Natural killer cell treated with Interleukin-12 subunit alpha and Interleukin-12 subunit beta and Interleukin-15 and Interleukin-18, amount 100 ng/mL, for 72 hours (primary cell): ENCODE measurements at regions not wholly inside any gene's neighbourhood (a gene's known extent, or its start where the extent isn't known, plus 50 kb on each side); places are given as distances from the start of the nearest gene placed in this dataset.
"Not testable (repeated sequence)": the region's sequence is repeated elsewhere in the genome, so short reads cannot be mapped to it uniquely, and the experiment has no call there.

ENCODE experiments used
- ATAC-seq, 2 donors: fragments of 150-1000 bp; cut with Tn5 transposase in 1 of 2; sonication (Bioruptor Pico), chemical (Tn5 transposase) in 1 of 2; 2 replicates each; pipeline ENCODE4 v1.10.0; 2021
- DNase-seq: peaks from one replicate; pipeline ENCODE4 v3.0.0; 2022; ENCODE audit warnings: low spot score
- H3K27ac Mint-ChIP-seq, 2 donors: 1 replicate in 1 of 2; 2 replicates in 1 of 2; pipeline ENCODE4 v1.8.0; 2022; ENCODE audit warnings: mixed read lengths in 2 of 2, mild to moderate bottlenecking in 1 of 2, moderate library complexity in 1 of 2
- H3K27me3 Mint-ChIP-seq, 2 donors: 1 replicate in 1 of 2; 2 replicates in 1 of 2; pipeline ENCODE4 v1.8.0; 2022; ENCODE audit warnings: mixed read lengths in 2 of 2
- H3K36me3 Mint-ChIP-seq: one replicate; pipeline ENCODE4 v1.8.0; 2022; ENCODE audit warnings: mixed read lengths
- H3K4me1 Mint-ChIP-seq, 2 donors: 1 replicate in 1 of 2; 2 replicates in 1 of 2; pipeline ENCODE4 v1.8.0; 2022; ENCODE audit warnings: low read depth in 2 of 2, mixed read lengths in 2 of 2, mild to moderate bottlenecking in 1 of 2
- H3K4me3 Mint-ChIP-seq: one replicate; pipeline ENCODE4 v1.8.0; 2022; ENCODE audit warnings: mixed read lengths
- H3K9me3 Mint-ChIP-seq: 2 replicates; pipeline ENCODE4 v1.8.0; 2022; ENCODE audit warnings: mixed read lengths

GRCh38 chr1:222470252-222470805 lies 77.6 kb downstream of the HHIPL2 start:
- H3K27me3 Mint-ChIP-seq, H3K4me1 Mint-ChIP-seq, ATAC-seq, H3K27ac Mint-ChIP-seq, H3K9me3 Mint-ChIP-seq, H3K36me3 Mint-ChIP-seq, H3K4me3 Mint-ChIP-seq, DNase-seq: not testable (repeated sequence)

DNA sequence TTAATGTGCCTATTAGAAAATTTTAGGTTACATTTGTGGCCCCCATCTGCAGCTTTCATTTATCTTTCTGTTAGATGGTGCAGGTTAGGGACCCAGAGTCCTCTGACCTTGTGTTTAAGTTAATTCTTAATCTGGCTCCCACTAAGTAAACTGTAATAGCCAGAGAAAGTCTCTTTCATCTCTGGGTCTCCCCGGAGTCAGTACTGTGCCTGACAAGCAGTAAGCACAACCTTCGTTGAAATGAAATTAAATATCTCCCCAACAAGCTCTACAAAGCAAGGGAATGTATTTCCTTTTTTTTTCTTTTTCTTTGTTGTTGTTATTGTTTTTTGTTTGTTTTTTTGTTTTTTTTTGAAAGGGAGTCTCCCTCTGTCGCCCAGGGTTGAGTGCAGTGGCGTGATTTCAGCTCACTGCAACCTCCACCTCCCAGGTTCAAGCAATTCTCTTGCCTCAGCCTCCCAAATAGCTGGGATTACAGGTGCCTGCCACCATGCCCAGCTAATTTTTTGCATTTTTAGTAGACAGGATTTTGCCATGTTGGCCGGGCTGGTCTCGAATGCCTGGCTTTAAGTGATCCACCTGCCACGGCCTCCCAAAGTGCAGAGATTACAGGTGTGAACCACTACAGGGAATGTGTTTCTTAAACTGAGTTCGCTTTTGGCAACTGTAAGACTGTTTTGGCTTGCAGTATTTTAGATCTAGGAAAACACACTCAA lies 81.6 kb downstream of the HHIPL2 start:
- Mint-ChIP-seq H3K9me3 (no peaks in the 10 kb centered on the region), H3K27ac (peak overlapping the region; percentile 80 to 85), H3K4me1 (peaks cover 5 to 11% of the 10 kb centered on the region in 2 donors), H3K36me3 (no peaks in the 10 kb centered on the region), H3K4me3 (no peak overlapping the region), H3K27me3 (peaks cover 5 to 9% of the 10 kb centered on the region in 2 donors)
- DNase-seq (no peak), ATAC-seq (no peak)

DNA sequence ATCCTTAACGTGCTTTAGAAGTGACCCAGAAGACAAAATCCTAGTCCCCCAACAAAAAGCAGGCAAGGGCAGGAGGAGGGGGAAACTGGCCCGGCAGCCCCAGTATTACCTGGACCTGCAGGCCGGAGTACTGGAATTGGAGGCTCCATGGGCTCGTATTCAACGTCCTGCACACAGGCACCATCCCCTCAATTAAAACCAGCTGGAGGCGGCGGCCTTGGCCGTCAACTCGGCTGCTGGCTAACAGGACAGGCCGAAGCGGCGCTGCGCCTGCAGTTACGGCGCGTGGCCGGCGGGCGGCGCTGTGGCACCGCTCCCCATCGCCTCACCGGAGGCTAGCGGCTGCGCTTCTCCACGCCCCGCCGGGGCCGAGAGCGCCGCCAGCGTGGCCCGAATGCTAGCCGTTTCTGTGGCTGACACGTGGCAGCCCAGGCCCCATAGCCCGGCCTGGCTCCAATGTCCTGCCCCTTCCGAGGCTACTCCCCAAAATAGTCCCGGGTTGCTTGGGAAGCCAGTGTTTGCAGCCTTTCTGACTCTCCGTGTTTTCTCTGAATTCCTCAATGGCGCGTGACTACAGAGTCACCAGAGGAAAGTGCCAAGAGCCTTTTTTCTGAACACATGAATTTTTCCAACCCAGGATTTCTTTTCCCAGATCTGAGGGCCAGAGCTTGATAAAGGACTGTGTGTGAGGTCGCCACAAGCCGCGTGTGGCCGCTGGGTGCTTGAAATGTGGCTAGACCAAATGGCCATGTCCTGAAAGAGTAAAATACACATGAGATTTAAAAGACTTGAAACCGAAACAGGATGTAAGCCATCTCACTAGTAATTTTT lies 82.5 kb downstream of the HHIPL2 start:
- DNase-seq (peak; percentile 86), ATAC-seq (peak; percentile 96 to 97)
- Mint-ChIP-seq H3K36me3 (no peaks in the 10 kb centered on the region), H3K4me1 (peaks cover 5 to 11% of the 10 kb centered on the region in 2 donors), H3K27me3 (peaks cover 6 to 11% of the 10 kb centered on the region in 2 donors), H3K4me3 (peak overlapping the region; percentile 85), H3K27ac (peak overlapping the region; percentile 80 to 85), H3K9me3 (no peaks in the 10 kb centered on the region)

GRCh38 chr1:222464841-222465210 lies 83.1 kb downstream of the HHIPL2 start:
- DNase-seq (peak; percentile 63), ATAC-seq (peak; percentile 34 to 40)
- Mint-ChIP-seq H3K27me3 (peaks cover 10 to 17% of the 10 kb centered on the region in 2 donors), H3K27ac (peak overlapping the region; percentile 72 to 80), H3K4me1 (peaks cover 5 to 11% of the 10 kb centered on the region in 2 donors), H3K36me3 (no peaks in the 10 kb centered on the region), H3K4me3 (peak overlapping the region; percentile 65), H3K9me3 (no peaks in the 10 kb centered on the region)

- Mint-ChIP-seq H3K27ac (no peak overlapping the region), H3K4me3 (no peak overlapping the region), H3K4me1 (peaks cover 5 to 11% of the 10 kb centered on the region in 2 donors), H3K27me3 (peaks cover 10 to 18% of the 10 kb centered on the region in 2 donors), H3K9me3 (no peaks in the 10 kb centered on the region), H3K36me3 (no peaks in the 10 kb centered on the region)
- DNase-seq (no peak), ATAC-seq (no peak)
These were observed 84.7 kb downstream of the HHIPL2 start for GRCh38 chr1:222463059-222463730.

- H3K36me3 Mint-ChIP-seq: peaks cover 2% of the 10 kb centered on the region
- ATAC-seq (no peak), DNase-seq (no peak)
- H3K4me3 Mint-ChIP-seq: no peak overlapping the region
- H3K9me3 Mint-ChIP-seq: peaks cover 1% of the 10 kb centered on the region
- H3K27ac Mint-ChIP-seq: no peak overlapping the region
- peaks cover 5 to 11% of the 10 kb centered on the region in 2 donors for H3K4me1 Mint-ChIP-seq
- H3K27me3 Mint-ChIP-seq: peaks cover 10 to 18% of the 10 kb centered on the region in 2 donors
These were observed 85.3 kb downstream of the HHIPL2 start for GRCh38 chr1:222462601-222463000.

DNA sequence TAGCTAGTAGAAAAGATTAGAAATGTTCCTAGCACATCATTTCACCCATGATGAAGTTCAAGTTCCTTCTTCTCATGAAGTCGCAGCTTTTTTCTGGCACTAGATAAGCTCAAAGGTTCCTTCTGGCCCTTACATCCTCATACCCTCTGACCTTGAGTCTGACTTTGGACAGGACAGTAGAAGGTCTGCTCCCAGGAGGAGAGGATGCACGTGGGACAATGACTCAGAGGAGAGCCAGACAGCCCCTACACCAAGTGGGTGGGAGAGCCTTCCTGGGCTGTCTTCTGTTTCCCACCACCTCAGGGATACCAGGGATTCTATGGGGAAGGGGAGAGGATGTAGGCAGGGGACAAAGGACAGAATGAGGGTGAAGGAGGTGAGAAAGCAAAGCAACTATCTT lies 86.0 kb downstream of the HHIPL2 start:
- Mint-ChIP-seq H3K27ac (no peak overlapping the region), H3K36me3 (peaks cover 8% of the 10 kb centered on the region), H3K4me3 (no peak overlapping the region), H3K4me1 (peaks cover 5 to 11% of the 10 kb centered on the region in 2 donors), H3K9me3 (peaks cover 8% of the 10 kb centered on the region), H3K27me3 (peaks cover 10 to 18% of the 10 kb centered on the region in 2 donors)
- no peak for ATAC-seq
- DNase-seq: no peak

DNA sequence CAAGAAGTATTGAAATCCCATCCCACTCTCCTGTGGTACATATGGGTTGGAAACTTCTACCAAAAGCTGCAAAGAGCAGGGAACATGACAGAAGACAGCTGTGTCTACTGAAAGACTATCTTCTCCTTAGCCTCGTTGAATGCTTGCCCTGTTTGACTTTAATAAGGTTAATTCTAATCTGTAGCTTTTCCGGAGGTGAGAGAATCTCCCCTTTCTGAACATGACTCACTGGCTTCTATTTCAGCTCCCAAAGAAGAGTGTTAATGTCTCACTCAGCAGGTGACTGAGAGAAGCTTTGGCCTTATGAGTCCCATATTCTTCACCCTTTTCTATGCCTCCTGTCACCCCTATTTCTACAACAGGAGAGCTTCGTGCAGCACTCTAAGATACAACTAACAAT lies 88.3 kb downstream of the HHIPL2 start:
- ATAC-seq: no peak
- no peak overlapping the region for H3K27ac Mint-ChIP-seq
- no peak for DNase-seq
- H3K4me1 Mint-ChIP-seq: peaks cover 0 to 6% of the 10 kb centered on the region in 2 donors
- no peak overlapping the region for H3K4me3 Mint-ChIP-seq
- H3K27me3 Mint-ChIP-seq: peaks cover 10 to 18% of the 10 kb centered on the region in 2 donors
- peaks cover 9% of the 10 kb centered on the region for H3K36me3 Mint-ChIP-seq
- peaks cover 9% of the 10 kb centered on the region for H3K9me3 Mint-ChIP-seq

DNA sequence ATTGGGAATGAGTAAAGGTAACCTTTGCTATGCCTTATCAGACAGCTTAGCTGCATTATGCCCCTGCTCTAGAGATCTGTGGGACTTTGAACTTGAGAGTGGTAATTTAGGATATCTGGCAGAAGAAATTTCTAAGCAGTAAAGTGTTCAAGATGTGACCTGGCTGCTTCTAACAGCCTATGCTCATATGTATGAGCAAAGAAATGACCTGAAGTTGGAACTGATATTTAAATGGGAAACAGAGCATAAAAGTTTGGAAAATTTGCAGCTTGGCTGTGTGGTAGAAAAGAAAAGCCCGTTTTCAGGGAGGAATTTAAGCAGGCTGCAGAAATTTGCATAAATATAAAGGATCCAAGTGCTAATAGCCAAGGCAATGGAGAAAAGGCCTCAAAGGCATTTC lies 90.4 kb downstream of the HHIPL2 start:
- peaks cover 5 to 10% of the 10 kb centered on the region in 2 donors for H3K27me3 Mint-ChIP-seq
- no peak for DNase-seq
- H3K9me3 Mint-ChIP-seq: peaks cover 9% of the 10 kb centered on the region
- no peak overlapping the region for H3K27ac Mint-ChIP-seq
- no peak overlapping the region for H3K4me3 Mint-ChIP-seq
- peaks cover 0 to 3% of the 10 kb centered on the region in 2 donors for H3K4me1 Mint-ChIP-seq
- no peak for ATAC-seq
- peaks cover 9% of the 10 kb centered on the region for H3K36me3 Mint-ChIP-seq

GRCh38 chr1:222457084-222457483 lies 90.8 kb downstream of the HHIPL2 start:
- Mint-ChIP-seq H3K9me3 (peaks cover 9% of the 10 kb centered on the region), H3K4me3 (no peak overlapping the region), H3K27me3 (peaks cover 5 to 10% of the 10 kb centered on the region in 2 donors), H3K36me3 (peaks cover 9% of the 10 kb centered on the region), H3K27ac (no peak overlapping the region), H3K4me1 (peaks cover 0 to 3% of the 10 kb centered on the region in 2 donors)
- DNase-seq (no peak), ATAC-seq (no peak)

DNA sequence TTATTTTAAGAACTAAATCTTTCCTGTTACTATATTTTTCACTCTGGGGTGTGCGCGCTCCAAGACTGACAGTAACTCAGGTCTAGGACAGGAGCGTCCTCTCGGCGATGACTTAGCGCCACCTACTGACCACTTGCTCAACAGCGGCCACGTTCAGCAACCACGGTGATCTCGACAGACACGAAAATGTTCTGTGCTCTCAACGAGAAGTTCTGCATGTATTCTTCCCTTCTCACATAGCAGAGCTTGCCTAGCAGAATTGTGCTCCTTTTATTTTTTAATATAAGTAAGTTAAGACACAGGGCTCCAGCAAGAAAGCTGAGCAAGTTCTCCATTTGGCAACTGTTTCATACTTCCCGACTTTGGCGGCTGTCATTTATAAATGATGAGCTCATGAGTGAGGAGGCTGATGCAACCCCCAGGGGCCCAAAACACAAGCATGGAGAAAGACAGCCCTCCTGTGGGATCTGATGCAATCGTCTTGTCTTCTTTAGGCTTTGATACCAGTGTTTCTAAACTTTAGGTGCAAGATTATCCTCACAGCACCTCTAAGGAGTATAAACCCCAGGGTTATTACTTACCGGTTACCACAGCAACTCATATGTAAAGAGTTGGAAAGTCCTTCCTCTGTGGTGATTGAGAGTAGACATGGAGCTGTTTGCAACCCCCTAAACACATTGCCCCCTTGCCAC lies 92.6 kb downstream of the HHIPL2 start:
- peaks cover 9% of the 10 kb centered on the region for H3K36me3 Mint-ChIP-seq
- DNase-seq (peak; percentile 81), ATAC-seq (peak; percentile 86 to 87)
- no peak overlapping the region for H3K4me3 Mint-ChIP-seq
- H3K27me3 Mint-ChIP-seq: peaks cover 2 to 6% of the 10 kb centered on the region in 2 donors
- no peak overlapping the region for H3K27ac Mint-ChIP-seq
- H3K4me1 Mint-ChIP-seq: peaks cover 0 to 3% of the 10 kb centered on the region in 2 donors
- peaks cover 9% of the 10 kb centered on the region for H3K9me3 Mint-ChIP-seq

GRCh38 chr1:222454782-222455181 lies 93.1 kb downstream of the HHIPL2 start:
- H3K27me3 Mint-ChIP-seq: peaks cover 0 to under 1% of the 10 kb centered on the region in 2 donors
- peaks cover 0 to 3% of the 10 kb centered on the region in 2 donors for H3K4me1 Mint-ChIP-seq
- H3K9me3 Mint-ChIP-seq: peaks cover 9% of the 10 kb centered on the region
- H3K27ac Mint-ChIP-seq: no peak overlapping the region
- peaks cover 9% of the 10 kb centered on the region for H3K36me3 Mint-ChIP-seq
- ATAC-seq: no peak
- H3K4me3 Mint-ChIP-seq: no peak overlapping the region
- no peak for DNase-seq

DNA sequence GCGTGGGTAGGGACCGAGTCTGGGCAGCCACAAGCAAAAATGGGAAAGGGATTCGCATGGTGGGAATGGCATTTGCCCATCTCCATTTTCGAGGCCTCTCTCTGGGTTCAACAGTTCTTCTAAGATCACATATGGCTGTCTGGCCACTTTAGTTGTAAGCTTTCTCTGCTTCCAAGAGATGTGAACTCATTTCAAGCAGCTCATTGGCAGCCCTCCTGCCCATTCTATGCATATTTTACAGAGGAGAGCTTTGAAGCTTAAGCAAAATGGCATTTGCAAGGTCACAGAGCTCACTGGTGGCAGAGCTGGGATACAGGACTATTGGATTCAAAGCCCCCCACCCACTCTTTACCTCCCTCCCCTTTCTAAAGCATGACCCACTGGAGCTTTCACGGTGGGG lies 93.7 kb downstream of the HHIPL2 start:
- Mint-ChIP-seq H3K4me1 (peaks cover 0 to 3% of the 10 kb centered on the region in 2 donors), H3K27ac (no peak overlapping the region), H3K36me3 (peaks cover 9% of the 10 kb centered on the region), H3K9me3 (peaks cover 9% of the 10 kb centered on the region), H3K4me3 (no peak overlapping the region), H3K27me3 (no peaks in the 10 kb centered on the region)
- DNase-seq (no peak), ATAC-seq (no peak)
